ENCODE measurements at regions not wholly inside any gene's neighbourhood (a gene's known extent, or its start where the extent isn't known, plus 50 kb on each side); places are given as distances from the start of the nearest gene placed in this dataset.

DNA sequence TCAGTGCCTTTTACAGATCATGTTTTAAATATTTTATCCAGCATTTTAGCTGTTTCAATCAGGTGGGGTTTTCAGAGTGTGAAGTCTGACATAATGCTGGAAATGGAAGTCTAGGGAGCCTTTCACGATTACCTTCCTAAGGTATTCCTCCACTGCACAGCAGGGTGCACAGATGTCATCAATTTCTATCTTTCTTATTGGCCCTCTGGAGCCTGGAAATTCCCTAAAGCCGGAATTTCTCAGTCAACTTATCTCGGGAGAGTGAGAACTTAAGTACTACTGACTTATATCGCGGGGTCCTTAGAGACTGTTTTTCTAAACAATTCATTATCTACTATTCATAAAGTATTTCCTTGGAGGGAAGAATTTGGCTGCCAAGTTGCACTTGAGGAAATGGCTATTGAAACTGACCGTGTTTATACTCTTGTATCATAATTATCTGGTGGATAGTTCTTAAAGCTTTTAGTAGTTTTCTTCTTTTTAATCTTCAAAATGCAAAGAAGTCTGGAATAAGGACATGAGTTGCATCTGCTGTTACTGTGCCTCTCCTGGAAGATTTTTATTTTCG, 311.8 kb upstream of the B3GALT2 start:
- no peak for DNase-seq

DNA sequence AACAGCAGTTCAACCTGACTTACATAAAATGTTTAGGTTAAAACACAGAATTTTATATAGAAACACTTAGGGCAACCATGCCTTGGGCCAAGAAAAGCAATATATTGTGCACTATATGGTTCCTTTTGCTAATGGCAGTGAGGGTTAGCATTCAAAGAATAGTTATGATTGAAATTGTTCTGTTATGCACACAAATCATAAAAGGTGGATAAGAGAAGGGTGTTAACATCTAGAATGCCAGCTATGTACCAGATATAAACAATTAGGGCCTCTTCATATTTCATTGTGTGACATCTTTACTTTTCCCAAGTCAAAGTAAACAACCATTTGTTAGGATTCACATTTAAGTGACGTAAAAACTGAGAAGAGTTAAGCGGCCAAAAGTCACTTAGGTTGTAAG, 308.0 kb upstream of the B3GALT2 start:
- DNase-seq = no peak

DNA sequence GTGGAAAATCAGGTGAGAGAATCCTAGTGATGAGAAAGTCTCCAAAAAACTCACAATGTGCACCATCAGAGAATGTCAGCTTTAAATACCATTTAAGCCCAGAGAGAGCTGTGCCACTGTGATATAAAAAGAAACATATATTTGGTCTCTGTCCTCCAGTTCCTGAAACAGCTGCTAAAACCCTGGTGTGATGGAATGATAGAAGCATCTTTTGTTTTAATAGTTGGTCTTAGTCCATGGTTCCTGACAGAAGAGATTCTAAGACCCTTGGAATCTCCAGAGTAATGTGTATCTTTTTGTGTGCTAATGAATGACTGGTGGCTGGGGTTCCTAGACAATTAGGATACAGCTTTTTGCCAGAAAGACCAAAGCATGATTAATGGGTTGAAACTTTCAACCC, 302.8 kb upstream of the B3GALT2 start:
- no peak for DNase-seq

GRCh38 chr1:193487722-193488121, 301.3 kb upstream of the B3GALT2 start:
- no peak for DNase-seq

DNA sequence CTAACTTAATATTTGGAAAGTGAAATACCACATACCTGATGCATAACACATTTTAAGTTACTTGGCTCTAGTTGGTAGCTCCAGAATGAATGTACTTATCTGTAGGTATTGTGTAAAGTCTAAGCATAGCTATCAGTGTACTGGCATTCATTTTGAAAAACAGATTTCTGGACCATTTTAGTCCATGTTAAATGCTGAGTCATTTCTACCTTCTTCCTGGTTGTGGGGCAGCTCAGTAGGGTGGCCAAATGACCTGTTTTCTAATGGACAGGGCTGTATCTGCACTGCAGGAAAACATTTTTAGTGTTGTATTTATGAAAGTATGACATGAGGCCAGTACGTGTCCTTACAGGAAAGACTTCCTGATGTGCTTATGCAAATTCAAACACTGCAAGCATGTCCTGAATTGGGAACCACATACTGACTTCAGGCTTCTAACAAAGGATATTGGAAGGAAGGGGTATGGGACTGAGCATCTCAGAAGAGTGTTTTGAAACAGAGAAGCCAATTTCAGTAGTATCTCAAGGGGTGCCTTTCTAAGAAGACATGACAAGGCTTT, 300.3 kb upstream of the B3GALT2 start:
- no peak for DNase-seq

- DNase-seq = no peak
Observed at GRCh38 chr1:193480755-193481154, 294.3 kb upstream of the B3GALT2 start.

- peak; percentile 33 for DNase-seq
Observed at GRCh38 chr1:193479187-193479586, 292.8 kb upstream of the B3GALT2 start.

DNA sequence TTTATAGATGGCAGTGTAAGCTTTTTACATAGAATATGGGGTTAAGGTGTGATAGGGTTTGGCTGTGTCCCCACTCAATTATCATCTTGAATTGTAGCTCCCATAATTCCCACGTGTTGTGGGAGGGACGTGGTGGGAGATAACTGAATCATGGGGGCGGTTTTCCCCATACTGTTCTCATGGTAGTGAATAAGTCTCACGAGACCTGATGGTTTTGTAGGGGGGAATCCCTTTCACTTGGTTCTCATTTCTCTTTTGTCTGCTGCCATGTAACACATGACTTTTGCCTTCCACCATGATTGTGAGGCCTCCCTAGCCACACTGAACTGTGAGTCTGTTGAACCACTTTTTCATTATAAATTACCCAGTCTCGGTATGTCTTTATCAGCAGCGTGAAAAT, 290.3 kb upstream of the B3GALT2 start:
- no peak for DNase-seq

- DNase-seq = no peak
Observed at GRCh38 chr1:193473932-193474331, 287.5 kb upstream of the B3GALT2 start.

DNA sequence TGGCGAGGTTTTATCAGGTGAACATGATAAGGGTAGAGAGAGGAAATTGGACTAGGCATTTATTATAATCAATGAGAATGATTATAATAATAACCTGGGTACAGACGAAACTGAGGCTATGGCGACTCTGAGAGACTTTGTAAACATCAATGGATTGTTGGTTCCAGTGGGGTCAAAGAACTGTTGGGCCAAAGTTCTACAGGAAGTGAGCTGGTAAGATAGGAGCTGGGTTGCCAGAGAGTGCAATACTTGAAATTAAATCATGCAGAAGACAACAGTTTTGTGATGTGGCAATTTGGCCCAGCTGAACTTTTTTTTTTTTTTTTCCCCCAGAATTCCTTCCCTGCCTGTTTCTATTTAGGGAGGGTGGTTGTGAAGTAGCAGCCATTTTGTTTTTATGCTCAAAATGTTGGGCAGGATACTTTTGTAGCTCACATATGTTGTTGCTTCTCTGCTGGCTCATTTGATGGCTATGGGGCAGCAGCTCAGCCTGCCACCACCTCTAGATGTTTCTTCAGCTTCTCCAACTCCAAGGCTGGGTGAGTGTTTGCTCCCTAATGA, 286.5 kb upstream of the B3GALT2 start:
- DNase-seq = no peak

GRCh38 chr1:193472430-193472829, 286.0 kb upstream of the B3GALT2 start:
- no peak for DNase-seq

GRCh38 chr1:193471981-193472380, 285.6 kb upstream of the B3GALT2 start:
- DNase-seq = no peak

DNA sequence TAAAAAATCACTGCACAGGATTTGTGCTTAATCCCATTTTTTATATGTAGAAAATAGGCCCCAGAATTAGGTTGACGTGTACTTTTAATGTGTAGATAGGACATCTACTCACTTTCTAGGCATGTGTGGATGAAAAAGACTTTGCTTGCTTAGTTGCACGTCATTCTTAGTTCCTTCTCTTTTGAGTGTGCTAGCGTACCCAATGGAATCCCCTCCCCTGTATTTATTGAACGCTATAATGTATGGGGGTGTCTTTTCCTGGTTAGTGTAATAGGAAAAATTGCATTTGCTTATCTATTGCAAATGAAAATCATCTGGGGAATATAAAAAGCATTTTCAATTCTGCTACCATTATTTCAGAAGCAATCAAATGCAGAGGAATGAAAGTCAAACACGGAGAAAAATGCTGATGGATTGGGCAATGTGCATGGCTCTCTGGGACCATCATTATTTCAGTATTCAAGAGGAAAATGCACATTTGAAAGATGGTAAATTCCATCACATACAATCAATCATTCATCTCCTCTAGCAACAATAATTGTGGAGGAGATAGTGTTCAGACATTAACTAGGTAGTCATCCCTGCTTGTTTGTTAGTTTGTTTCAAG, 277.0 kb upstream of the B3GALT2 start:
- no peak for DNase-seq

- DNase-seq = no peak
Observed at GRCh38 chr1:193462629-193463320, 276.4 kb upstream of the B3GALT2 start.

DNA sequence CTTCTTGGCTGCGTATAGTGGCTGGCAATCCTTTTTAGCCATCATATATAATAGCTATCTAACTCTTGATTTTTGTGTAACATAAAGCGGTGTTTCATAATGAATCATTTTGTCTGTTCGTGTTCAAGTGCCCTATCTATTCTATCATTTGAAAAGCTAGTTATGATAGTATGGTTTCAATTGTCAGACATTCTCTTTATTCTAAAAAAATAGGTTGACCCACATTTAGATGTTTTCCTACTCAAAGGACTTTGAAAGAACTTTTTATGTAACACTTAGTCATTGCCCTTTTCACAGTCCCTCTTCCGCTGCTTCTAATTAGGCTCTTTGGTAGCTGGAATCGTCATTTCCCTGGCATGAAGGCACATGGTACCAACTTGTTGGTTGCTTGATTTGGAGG, 272.2 kb upstream of the B3GALT2 start:
- DNase-seq = no peak

DNA sequence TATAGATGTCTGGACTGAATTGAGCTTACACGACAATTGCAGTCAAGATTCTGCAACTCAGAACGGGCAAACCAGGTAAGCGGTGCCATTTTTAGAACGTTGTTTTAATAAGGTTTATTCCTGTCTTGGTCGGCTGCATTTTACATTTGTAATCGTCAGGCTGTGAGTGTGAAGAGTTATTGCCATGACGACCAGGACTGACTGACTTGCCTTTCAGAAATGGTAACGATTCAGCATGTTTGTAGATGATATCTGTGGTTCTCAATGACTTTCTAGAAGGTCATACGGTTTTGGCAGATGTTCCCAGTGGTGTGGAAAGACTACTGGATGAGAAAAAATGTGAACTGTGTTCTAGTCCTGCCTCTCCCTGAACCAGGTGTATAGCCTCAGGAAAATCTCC, 271.3 kb upstream of the B3GALT2 start:
- DNase-seq = no peak

GRCh38 chr1:193456811-193457280, 270.4 kb upstream of the B3GALT2 start:
- DNase-seq = no peak

DNA sequence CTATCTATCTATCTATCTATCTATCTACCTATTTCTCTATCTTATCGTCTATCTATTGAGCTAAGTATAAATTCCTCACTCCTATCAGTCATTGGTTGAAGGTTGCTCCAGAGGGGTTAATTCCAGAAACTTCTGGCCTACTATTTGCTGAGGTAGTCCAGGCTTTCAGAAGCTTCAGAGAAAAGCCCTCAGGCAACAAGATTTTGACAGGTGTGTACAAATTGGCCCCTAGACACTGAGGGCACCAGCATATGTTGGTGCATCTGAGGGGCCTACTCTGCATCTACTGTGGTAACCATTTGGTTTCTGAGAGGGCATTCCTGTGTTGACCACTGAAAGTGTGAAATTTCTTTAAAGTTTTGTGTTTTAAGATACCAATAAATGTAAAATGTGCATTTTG, 265.2 kb upstream of the B3GALT2 start:
- no peak for DNase-seq

- no peak for DNase-seq
Observed at GRCh38 chr1:193451001-193451400, 264.6 kb upstream of the B3GALT2 start.

DNA sequence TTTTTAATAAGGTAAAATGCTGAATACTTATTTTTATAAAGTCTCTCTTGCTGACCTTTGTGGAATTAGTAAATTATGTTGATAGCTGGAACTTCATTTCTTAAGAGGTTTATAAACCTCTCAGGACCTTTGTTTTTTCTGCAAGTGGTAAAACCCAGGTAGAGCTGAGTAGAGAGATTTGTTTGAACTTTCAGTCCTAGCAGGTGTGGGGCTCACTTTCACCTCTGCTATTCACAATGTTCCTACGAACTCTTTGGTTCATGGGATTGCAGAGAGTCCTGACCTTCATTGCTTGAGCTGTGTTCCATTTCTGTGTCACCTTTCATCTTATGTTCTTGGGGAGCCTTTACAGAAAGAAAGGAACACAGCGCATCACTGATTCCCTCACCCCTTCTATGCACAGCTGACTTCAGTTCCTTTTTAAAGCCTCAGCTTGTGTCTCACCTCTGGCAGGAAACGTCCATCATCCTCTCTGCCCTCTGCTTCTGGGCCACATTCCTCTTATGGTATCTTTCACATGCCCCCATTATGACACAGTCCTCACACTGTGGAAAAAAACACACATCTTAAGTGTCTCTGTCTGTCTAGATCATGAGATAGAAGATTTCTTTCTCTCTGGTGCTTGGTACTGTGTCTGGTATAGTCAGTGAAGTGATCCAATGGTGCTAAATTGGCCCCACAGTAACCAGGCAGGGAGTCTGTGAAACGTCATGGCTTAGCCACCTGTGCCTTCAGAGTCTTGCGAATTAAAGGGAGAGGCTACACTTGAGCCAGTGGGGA, 262.5 kb upstream of the B3GALT2 start:
- DNase-seq = no peak

- DNase-seq = no peak
Observed at GRCh38 chr1:193443886-193444285, 257.5 kb upstream of the B3GALT2 start.

GRCh38 chr1:193438771-193439170, 252.4 kb upstream of the B3GALT2 start:
- no peak for DNase-seq

DNA sequence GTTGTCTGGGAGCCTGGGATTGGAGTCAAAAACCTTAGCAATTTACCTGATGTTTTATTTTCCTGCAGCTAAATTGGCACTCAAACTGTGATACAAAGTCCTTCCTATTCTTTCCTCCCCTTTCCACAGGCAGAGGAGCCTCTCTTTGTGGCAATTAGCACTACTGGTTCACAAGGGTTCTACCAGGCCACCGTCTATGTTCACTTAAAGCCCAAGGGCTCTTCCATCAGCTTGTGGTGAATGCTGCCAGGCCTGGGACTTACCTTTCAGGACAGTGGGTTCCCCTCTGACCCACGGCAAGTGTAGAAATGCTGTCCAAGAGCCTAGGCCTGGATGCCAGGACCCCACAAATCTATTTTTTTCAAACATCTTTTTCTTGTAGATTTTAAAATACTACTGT, 251.9 kb upstream of the B3GALT2 start:
- DNase-seq = no peak

Data from activated naive CD4-positive, alpha-beta T cell treated with anti-CD3 and anti-CD28 coated beads, Interleukin-2, amount 50 U/mL, for 16 hours (primary cell).